T47D (cell line): ENCODE measurements at regions not wholly inside any gene's neighbourhood (a gene's known extent, or its start where the extent isn't known, plus 50 kb on each side); places are given as distances from the start of the nearest gene placed in this dataset.

Source experiments
- DNase-seq, 2 experiments: peaks; one replicate each; pipeline versions ENCODE4 v3.0.0 to v3.0.0-alpha.2; 2011 to 2012; ENCODE audit warnings: low read depth in 1 of 2, low spot score in 1 of 2
- JUND ChIP-seq: IDR thresholded peaks from 2 replicates; pipeline ENCODE4 v1.6.1; 2012; ENCODE audit warnings: low read depth
- in situ Hi-C: cut with HindIII; loops from 2 replicates; pipeline ENCODE4 v1.10.0; 2016; ENCODE audit warnings: low sequenced_read_pairs, low pct_unique_long_range_greater_than_20kb

- DNase-seq = no peak
- no peak for TF ChIP-seq JUND
- in situ Hi-C loops = no loop called here
Measured at GRCh38 chr15:69660658-69661405, 208.2 kb downstream of the RPLP1 start.

GRCh38 chr15:69661446-69661845 is 208.8 kb downstream of the RPLP1 start:
- in situ Hi-C loops = no loop called here
- TF ChIP-seq JUND = no peak

GRCh38 chr15:69661871-69662644 is 209.4 kb downstream of the RPLP1 start:
- DNase-seq = no peak
- TF ChIP-seq JUND = no peak
- in situ Hi-C loops = no loop called here

More at GRCh38 chr15:69661446-69661845, 208.8 kb downstream of the RPLP1 start:
- DNase-seq = no peak

GRCh38 chr15:69662645-69663000 is 210.0 kb downstream of the RPLP1 start:
- TF ChIP-seq JUND = no peak
- DNase-seq = no peak
- in situ Hi-C loops = no loop called here

GRCh38 chr15:69663441-69663840 is 210.8 kb downstream of the RPLP1 start:
- no peak for TF ChIP-seq JUND
- in situ Hi-C loops = no loop called here
- DNase-seq = no peak

- no peak for DNase-seq
- in situ Hi-C loops = no loop called here
- TF ChIP-seq JUND = no peak
Measured at GRCh38 chr15:69663982-69664381, 211.4 kb downstream of the RPLP1 start.

GRCh38 chr15:69664572-69665571 is 212.3 kb downstream of the RPLP1 start:
- TF ChIP-seq JUND = no peak
- DNase-seq = no peak
- in situ Hi-C loops = no loop called here

GRCh38 chr15:69665641-69666111 is 213.1 kb downstream of the RPLP1 start:
- DNase-seq = no peak
- no peak for TF ChIP-seq JUND
- in situ Hi-C loops = no loop called here

- no peak for DNase-seq
- no peak for TF ChIP-seq JUND
- in situ Hi-C loops = no loop called here
Measured at GRCh38 chr15:69666441-69666882, 213.8 kb downstream of the RPLP1 start.

GRCh38 chr15:69666921-69667811 is 214.5 kb downstream of the RPLP1 start:
- no peak for TF ChIP-seq JUND
- no peak for DNase-seq
- in situ Hi-C loops = no loop called here

- in situ Hi-C loops = no loop called here
- TF ChIP-seq JUND = no peak
- no peak for DNase-seq
Measured at GRCh38 chr15:69668039-69668705, 215.6 kb downstream of the RPLP1 start.
